Hematopoietic multipotent progenitor cell treated with erythropoietin and hydrocortisone succinate and interleukin-3 and kit ligand, for 4 days (in vitro differentiated cells): ENCODE measurements at regions not wholly inside any gene's neighbourhood (a gene's known extent, or its start where the extent isn't known, plus 50 kb on each side); places are given as distances from the start of the nearest gene placed in this dataset.

Source experiments
- DNase-seq: peaks from one replicate; pipeline ENCODE4 v3.0.0-alpha.2; 2015

DNA sequence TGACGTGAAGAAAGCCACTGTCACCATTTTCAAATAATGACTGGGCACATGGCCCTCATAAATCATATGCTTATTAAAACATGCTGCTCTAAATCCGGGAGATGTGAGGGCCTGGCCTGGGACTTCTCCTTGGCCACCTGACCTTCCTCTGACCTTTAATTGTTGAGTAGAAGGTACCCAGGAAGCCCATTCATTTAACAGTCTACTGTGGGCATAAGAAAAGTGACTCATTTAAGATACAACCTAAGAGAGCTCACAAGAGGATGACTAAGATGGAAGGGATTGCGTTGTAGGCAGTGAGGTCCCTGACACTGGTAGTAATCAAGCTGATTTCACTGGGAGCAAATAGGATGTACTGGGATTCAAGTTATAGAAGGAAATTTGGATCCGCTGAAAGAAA lies 203.4 kb upstream of the GPR26 start:
- no peak for DNase-seq

DNA sequence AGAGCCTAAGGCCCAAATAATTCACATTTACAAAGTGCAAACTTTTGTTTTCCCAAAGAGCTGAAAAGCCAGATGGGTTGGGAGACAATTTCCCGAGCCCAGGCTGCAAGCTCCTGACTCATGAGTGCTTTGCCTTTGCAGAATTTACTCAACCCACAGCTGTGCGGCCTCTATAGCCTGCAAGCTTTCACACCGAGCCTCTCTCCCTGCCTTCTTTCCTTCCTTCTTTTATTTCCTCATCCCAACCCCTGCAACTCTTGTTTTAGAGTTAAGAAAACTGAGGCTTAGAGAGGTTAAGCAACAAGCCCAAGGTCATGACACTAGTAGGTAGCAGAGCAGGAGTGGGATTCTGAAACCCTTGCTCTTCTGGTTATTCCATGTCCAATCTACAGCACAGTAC lies 203.0 kb upstream of the GPR26 start:
- no peak for DNase-seq

DNA sequence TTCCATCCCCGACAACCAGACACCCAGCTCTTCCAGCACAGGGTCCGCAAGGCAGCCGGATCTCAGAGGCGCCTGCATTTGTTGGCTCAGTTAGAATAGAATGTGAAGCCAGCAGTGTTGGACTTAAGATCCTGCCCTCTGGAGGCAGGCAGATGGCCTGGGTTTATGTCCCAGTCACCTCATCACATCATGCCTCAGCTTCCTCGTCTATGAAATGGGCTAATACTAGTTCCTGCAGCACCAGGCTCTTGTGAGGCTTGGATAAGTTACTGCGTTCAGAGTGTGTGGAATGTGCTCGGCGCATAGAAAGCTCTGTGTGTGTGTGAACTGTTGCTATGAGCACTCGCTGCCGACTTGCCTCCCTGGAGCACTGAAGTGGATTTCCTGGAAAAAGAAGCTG lies 202.5 kb upstream of the GPR26 start:
- DNase-seq: no peak

DNA sequence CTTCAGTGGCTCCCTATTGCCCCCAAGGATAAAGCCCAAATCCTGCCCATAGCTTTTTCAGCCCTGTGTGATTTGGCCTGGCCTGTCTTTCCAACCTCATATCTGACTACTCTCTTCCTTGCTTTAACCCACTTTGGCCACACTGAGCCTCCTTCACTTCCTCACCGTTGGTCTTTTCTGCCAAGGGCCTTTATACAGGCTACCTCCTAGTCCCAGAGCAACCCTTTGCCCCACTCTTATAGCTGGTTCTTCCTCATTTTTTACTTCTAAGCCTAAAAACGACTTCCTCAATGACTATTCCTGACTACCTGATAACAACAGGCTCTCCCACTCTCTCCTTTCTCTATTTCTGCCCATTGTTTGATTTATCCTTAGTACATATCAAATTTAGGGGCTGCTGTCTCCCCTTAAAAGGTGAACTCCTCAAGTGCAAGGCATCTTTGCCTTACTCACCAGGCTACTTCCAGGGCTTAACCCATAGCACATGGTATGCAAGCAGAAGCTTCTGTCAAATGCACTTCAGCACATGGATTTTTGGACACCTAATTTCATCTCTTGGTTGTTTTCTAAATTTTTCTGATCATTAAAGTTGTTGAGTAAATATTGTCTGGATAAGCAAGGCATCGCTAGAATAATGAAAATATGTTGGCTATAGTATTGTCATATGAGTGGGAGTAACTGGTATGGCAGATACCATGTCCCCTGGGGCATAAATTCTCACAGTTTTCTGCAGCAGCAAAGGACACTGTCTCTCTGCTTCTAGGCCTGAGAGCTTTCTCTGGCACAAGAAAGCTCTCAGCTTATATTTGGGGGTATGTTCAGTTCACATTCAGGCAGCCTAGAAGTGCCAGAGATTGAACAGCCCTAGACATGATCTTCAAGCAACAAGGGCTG lies 201.5 kb upstream of the GPR26 start:
- no peak for DNase-seq

DNA sequence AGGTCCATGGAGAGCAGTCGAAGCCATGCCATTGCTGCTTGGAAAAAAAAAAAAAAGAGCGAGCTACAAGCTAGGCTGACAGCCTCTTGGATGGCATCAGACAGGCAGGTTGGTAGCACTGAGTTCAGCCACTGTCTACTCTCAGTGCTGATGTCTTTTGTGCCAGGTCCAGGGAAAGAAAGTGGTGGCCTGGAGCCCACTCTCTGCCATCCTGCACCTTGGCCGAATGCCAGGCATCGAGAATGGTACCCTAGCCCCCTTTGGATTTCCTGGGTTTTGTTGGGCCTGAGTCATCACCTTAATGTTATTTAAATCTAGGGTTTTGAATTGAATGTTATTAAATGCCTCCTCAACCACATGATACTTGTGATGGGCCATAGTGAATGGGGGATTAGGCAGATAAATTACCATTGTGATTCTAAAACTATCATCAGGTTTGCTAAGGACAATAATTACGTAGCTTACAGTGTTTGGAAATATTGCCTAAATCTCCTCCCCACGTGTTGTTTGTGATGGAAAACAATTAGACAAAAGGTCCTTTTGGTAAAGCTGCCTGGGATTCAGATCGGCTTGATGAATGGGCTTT lies 195.7 kb upstream of the GPR26 start:
- DNase-seq: no peak

DNA sequence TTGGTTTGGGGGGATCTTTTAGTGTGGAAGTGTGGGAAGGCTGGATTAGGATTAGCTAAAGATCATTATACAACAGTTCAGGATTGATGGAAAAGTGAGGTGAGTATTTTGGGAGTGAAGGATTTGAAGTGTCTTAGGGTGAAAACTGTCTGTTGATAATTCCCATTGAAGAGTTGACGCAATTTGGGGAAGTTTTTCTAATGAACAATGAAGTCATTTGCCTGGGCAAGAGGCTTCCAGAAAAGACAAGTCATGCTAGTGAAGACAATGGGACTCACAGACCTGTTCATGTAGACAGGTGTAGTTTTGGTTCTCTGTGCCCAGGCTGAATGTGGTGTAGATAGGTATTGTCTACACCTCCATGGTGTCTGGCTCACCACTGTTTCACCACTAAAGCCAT lies 194.3 kb upstream of the GPR26 start:
- no peak for DNase-seq

DNA sequence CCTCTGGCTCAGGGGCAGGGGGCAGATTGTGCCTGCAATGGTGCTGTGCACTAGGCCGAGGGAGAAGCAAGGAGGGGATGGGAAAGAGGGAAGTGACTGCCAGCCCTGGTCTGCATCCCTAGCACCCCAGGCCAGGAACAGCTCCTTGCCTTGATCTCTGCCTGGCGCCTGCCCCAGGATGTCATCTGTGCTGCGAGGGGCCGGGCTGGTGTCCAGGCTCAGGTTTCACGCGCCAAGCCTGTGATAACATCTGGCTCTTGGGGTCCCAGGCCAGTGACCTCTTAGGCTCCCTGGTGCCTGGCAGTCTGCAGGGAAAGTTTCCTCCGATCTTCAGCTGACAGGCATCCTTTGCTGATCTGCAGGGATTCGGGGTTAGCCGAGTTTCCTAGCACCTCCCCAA lies 193.5 kb upstream of the GPR26 start:
- DNase-seq: no peak

DNA sequence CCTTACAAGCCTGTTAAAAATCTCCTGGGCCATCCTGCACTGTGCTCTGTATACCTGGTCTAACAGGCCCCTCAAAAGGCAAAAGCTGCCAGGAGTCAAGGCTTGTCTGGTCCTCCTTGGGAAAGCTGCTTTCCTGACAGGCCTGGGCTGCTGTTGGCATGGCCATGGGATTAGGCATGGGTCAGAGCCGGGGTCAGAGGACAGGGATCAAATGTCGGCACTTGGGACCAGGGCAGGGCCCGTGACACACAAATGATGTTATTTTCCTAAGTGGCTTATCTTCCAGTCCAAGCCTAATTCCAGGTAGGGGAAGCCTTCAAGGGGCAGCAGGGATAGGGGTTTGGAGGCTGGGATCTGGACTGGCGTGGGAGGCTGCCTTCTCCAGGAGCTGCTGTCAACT lies 191.5 kb upstream of the GPR26 start:
- no peak for DNase-seq

DNA sequence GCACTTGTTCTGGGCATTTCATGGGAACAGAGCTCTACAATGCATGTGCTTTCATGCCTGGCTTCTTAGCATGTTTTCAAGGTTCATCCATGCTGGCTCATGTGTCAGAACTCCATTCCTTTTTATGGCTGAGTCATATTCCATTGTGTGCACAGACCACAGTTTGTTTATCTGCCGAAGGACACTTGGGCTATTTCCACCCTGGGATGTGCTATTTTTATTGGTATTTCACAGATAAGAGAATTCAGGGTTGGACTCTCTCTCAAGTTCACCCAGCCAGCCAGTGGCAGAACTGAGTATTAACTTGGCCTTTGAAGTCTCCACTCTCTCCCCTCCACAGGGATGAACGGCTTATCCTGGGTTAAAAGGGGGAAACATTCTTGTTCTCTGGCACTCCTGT lies 190.7 kb upstream of the GPR26 start:
- peak; percentile 2 for DNase-seq

DNA sequence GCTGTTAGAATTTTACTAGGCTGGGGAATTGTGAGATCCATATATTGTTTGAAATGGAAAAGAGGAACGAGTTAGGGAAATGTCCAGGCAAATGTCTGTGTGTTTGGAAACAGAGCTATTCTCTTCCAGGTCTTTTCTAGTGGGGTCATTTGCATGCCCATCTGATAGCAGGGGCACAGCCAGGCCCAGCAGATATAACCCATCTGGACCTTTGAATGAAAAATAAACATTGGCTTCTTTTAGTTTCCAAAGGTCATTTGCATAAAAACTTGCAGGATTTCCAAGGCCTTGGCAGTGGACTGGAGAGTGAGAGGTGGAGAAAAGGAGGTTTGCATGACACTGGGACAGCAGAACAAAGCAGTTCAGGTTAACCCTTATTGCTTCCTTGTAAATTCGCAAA lies 188.0 kb upstream of the GPR26 start:
- DNase-seq: no peak

DNA sequence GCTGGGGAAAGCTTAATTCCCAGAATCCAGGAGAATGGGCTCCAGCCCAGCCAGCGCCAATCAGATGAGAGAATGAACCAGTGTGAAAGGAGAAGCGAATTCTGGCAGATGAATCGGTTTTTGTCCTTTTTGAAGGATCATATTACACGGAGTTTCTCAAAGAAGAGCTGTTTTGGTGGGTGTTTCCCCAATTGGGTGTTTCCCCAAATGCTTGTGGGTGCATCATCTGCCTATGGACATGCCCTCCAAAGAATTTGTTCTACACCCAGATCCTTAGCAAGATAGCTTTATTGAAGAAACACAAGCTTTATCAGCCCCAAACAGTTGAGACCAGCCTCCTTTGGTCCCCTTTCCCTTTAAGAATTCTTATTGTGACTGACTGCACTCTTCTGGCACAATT lies 186.5 kb upstream of the GPR26 start:
- DNase-seq: peak; percentile 2

DNA sequence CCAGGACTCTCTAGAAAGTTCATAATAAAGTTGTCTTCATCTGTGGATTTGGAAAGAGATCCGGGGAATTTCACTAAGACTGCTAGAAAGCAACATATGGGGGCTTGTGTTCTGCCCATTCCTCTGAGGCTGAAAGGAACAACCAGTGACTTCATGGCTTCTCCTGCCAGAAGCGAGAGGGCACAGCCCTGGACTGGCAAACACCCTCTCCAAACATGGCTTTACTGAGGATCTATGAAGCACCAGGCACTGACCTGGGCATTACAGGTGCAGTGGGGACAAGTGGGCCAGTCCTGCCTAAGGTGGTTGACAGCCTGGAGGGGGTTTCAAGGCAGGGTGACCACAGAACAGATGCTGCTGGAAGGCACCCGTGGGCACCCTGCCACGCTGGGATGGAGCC lies 185.8 kb upstream of the GPR26 start:
- no peak for DNase-seq

DNA sequence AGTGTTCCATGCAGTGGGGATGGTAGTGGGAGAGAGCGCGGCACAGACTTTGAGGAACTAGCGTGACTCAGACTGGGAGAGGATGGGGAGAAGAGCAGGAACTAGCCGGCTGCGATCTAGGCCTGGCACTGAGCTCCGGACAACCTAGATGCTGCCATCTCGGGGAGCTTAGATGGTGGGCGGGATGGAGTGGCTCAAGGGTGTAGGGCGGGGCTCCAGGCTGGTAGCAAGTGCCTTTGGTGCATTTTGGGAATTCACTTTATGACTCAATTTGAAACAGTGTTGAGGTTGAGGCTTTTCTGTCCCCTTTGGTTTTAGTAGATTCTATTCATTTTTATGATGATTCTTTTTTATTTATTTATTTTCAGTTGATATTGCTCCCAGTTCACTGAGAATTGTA lies 185.3 kb upstream of the GPR26 start:
- no peak for DNase-seq

DNA sequence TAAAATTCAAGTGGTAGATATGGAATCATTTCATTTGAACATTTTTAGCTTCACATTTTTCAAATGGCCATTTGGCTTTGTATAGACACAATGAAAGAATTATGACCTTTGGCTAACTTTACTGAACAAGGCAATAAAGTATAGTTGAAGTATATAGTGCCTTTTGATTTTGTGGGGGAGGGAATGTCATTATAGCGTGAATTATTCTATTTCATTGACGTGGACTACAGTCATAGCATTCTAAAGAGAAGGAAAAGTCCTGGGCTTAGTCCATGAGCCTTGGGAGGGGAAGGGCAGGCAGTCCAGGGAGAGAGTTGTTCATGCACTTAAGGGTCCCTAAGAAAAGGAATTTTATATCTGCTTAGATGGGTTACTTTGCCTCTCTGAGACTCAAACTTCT lies 181.4 kb upstream of the GPR26 start:
- no peak for DNase-seq

DNA sequence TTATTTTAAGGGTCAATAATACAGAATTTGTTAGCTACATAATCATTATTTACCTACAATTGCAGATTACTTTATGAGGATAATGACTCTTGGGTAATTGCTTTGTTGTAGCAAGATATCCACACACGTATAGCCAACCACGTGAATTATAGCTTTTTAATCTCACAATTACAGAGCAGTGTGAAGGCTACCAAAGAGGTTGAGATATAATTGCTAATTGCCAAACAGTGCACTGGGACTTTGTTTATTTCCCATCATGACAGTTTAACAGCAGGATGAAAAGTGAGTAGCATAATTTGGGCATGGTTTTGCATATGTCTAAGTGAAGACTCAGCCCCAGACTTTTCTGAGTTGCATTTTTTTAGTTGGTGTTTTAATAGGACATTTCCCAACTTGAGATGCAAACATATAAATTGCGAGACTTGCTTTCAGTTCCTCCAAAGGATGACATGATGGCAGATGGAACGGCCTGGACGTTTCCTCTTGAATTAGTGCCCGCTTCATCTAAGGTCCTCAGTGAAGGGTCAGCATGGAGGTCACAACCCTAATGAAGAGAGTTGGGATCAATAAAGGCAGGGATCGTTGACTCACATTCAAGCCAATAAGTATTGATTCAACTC lies 180.7 kb upstream of the GPR26 start:
- no peak for DNase-seq

DNA sequence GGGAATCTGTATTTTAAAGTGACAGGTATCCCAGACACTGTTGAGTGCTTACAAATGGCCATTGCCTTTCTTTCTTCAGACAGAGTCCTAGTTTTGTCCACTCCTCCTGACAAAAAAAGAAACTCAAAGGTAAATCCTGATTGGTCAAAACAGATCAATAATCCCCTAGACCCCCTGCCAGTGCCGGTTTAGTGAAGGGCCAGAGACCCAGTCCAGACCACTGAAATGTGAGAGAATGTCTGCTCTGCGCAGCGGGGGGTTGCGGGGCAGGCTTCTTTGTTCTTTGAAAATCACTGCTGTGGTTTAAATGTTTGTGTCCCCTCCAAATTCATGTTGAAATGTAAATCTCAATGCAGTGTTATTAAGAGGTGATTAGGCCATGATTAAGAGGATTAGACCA lies 177.7 kb upstream of the GPR26 start:
- no peak for DNase-seq

DNA sequence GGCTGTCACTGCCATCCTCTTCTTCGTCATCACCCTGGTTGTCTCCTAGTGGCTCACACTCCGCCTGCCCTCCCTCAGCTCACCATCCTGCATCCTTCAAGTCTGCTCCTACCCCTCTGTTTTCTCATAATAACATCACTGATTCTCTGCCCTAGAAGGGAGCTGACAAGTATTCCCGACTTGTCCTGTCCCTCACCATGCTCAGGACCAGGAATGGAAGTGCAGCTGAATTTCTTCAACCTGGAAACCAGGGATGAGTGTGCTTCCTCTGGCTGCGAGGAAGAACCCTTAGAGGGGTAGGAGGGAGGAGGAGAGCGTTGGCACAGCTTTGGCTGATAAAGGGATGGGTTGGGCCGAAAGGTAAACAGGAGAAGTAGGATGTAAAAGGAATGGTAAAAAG lies 174.8 kb upstream of the GPR26 start:
- DNase-seq: no peak

DNA sequence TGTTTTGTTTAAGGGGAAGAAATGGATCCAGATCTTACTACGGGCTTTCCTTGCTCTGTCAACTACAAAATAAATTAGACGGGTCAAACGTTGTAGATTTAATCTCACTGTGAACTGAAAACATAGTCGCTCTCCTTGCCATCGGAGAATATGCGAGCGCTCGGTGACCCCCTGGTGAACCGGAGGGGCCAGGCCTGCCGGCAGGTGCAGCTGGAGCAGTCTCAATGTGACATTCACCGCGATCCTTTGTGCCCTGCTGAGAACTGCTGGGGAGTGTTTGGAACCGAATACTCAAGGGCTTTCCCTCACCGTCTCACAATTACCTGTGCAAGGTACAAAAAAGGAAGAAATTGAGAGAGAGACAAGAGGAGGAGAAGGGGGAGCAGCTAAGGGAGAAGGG lies 174.1 kb upstream of the GPR26 start:
- no peak for DNase-seq

DNA sequence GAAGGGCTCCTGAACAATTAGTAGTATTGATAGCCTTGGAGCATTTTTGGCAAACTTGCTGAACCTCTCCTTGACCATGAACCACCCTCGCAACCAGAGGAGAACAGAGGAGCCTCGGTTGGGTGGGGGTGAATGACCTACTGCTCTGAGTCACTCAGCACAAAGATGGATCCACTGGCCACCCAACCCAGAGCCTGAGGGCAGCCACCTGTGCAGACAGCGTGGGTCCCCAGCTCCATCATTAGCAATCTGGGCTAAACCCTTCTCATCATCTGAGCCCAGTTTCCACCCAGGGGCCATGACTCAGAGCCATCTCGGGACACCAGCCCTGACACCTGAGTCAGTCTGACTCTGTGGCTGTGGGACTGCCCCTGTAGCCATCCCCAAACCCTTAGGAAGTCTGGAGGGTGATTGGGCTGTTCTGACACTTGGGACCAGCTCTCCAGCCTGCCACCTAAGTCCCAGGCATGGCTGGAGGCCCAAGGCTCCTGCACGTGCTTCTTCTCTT lies 171.8 kb upstream of the GPR26 start:
- no peak for DNase-seq

DNA sequence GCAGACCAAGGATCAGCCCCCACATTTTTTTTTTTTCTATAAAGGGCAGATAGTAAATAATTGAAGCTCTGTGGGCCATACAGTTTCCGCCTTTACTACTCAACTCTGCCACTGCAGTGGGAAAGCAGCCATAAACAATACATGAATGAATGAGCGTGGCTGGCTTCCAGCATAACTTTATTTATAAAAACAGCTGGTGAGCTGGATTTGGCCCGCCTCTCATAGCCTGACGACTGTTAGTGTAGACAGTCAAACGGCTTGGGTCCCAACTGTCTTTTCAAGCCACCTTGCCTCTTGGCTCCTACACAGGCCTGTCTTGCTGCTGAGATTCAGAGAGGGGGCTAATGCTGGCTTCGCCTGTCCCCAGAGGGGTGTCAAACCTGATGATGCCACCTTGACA lies 169.8 kb upstream of the GPR26 start:
- DNase-seq: no peak

DNA sequence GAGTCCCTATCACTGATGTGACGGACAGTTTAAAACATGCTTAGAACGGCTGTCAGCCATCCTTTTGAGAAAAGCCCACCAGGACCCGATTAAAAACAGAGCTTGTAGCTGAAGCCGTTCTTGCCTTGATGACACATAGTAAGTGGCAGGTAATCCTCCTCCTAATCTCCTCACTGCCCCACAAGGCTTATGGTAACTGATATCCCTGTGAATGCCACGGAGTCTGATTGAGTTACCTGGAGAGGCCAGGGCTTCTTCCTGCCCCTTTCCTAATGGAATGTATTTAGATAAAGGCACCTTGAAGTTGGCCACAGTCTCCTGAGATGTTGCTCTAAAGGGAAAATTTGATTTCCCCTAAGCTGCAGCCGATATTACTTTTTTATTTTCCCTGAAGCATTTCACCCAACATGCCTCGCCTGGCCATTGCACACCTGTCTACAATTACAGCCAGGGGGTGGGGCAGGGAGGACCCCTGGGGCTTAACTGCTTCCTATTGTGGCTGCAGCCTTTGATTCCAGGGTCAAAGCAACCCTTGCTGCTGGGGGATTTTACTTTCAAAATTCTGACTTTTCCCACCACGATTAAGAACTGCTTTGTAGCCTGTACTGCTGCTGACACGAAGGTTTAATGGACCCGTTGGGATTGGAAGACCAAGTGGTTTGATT lies 169.0 kb upstream of the GPR26 start:
- no peak for DNase-seq

DNA sequence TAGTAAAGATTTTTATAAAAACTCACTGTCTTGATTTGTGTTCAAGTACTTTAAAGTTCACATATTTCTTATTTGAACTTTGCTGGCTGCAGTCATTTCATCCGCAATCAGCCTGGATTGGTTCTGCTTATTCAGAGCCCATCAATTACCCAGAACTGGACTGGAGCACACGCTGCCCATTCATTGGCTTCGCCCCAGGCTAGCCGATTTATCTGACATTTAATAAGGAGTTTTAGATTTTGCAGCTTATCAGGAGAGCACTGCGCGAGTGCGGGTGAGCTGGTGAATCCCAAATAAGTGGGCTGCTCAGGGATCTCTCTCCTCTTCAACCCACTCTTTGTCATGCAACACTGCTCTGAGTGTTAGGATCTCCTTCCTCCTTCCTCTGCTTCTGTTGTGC lies 166.0 kb upstream of the GPR26 start:
- no peak for DNase-seq

DNA sequence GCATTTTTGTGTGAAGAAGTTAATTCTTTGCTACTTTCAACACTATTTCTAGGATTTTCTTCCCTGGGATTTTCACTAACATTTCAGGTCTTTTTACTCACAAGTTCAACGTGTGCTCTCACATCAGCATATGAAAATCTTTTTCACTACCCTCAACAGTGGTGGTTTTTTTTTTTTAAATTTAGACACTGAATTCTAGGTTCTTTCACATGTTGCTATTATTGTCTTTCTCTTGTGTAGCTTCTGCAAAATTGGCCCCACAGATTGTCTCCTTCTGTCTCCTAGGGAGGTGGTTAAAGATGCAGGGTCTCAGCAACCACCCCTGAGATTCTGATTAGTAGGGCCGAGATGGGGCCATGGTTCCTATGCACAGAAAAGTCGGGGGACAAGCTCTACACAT lies 165.0 kb upstream of the GPR26 start:
- DNase-seq: no peak

DNA sequence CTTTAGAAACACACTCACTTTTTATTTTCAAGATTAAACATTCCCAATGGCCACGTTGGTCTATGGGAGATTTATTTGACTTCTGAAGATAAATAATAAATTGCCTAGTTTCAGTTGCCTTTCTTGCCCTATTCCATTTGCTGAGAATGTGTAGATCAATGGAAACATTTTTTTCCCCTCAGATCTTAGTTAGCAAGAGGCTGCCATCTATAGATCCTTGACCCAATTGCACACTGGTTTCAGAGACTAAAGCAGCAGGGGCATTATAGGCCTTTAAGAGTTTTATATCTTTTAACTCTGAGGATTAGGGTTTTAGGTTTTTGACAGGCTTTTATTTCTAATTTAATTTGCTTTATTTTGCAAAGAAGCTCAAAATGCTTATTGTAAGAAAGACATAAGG lies 163.2 kb upstream of the GPR26 start:
- no peak for DNase-seq
